ENCODE measurements at regions not wholly inside any gene's neighbourhood (a gene's known extent, or its start where the extent isn't known, plus 50 kb on each side); places are given as distances from the start of the nearest gene placed in this dataset.
"Not testable (repeated sequence)": the region's sequence is repeated elsewhere in the genome, so short reads cannot be mapped to it uniquely, and the experiment has no call there.

GRCh38 chr2:142827170-142827569 lies 50.3 kb upstream of the KYNU start:
- FAIRE-seq (no peak), DNase-seq (ENCODE audit: low spot score) (no peak)

GRCh38 chr2:142825861-142826260 lies 51.6 kb upstream of the KYNU start:
- FAIRE-seq (no peak), DNase-seq (ENCODE audit: low spot score) (no peak)

GRCh38 chr2:142824756-142825155 lies 52.7 kb upstream of the KYNU start:
- FAIRE-seq (no peak), DNase-seq (ENCODE audit: low spot score) (no peak)

DNA sequence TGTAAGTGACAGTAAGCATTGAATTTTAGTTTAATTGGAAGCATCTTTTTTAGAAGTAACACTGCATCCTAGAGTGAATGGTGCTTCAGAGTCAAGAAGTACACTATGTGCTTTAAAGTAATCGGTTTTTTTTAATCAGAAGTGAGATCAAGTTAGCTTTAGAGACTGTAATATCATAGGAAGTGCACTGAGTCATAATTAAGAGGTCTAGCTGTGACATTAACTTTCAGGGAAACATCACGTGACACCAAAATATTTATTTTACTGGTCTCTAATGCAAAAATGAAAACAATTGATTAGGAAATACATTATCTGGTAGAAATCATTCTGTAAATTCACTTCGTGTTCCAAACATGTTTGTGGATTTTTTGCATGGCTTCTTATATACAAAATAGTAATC lies 55.3 kb upstream of the KYNU start:
- no peak for DNase-seq (ENCODE audit: low spot score)
- no peak for FAIRE-seq

DNA sequence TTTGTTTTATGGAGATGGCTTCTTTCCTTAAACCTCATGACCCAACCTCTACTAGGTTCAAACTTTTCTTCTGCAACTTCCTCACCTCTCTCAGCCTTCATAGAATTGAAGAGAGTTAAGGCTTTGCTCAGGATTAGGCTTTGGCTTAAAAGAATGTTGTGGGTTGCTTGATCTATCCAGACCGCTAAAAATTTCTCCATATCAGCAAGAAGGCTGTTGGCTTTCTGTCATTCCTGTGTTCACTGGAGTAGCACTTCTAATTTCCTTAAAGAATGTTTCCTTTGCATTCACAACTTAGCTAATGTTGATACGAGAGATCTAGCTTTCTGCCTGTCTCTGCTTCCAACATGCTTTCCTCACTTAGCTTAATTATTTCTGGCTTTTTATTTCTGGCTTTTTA lies 58.1 kb upstream of the KYNU start:
- FAIRE-seq (peak; percentile 32), DNase-seq (ENCODE audit: low spot score) (peak; percentile 17)

- FAIRE-seq: no peak
Observed at GRCh38 chr2:142815375-142815774, 62.1 kb upstream of the KYNU start.

GRCh38 chr2:142813830-142814829 lies 63.3 kb upstream of the KYNU start:
- DNase-seq (ENCODE audit: low spot score): no peak
- FAIRE-seq: no peak

More at GRCh38 chr2:142815375-142815774, 62.1 kb upstream of the KYNU start:
- DNase-seq (ENCODE audit: low spot score): no peak

- not testable (repeated sequence) for FAIRE-seq
Observed at GRCh38 chr2:142811644-142812043, 65.8 kb upstream of the KYNU start.

DNA sequence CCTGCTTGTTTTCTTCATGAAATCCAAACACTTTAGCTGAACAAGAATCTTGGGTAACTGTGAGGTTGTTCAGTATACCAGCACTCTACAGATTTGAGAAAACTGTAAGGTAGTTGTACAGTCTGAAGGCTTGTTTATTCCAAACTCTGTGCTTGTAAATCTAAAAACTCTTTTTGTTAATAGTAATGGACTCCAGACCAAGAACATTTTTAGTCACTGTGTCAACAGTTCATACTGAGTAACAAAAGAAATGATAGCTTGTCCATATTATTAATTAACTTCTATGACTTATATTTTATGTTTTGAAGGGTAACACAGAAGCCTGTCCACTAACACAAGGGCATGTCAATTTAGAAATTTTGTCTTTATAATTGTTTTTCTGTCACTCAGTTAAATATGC lies 72.2 kb upstream of the KYNU start:
- FAIRE-seq: no peak

More at GRCh38 chr2:142811644-142812043, 65.8 kb upstream of the KYNU start:
- DNase-seq (ENCODE audit: low spot score): not testable (repeated sequence)

GRCh38 chr2:142803158-142803557 lies 74.3 kb upstream of the KYNU start:
- FAIRE-seq: no peak
- no peak for DNase-seq (ENCODE audit: low spot score)

More for the DNA sequence above, 72.2 kb upstream of the KYNU start:
- DNase-seq (ENCODE audit: low spot score): no peak

DNA sequence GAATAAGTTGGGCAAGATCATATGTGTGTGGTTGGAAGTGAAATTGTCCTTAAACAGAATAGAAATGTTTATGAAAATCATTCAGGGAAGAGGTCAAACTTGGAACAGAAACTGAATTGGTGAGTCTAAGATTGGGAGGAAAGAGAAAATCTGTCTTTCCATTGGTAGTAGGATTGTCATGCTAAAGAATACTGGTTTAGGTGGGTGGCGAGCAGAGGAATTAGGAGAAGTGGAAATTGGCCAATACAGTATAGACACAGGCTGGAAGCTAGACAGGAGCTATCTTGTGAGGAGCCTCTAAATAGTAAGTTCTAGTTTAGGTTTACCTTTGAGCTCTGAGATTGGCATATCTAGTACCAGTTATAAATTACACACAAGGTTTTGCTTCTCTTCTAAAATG lies 80.9 kb upstream of the KYNU start:
- FAIRE-seq: no peak
- DNase-seq (ENCODE audit: low spot score): no peak

DNA sequence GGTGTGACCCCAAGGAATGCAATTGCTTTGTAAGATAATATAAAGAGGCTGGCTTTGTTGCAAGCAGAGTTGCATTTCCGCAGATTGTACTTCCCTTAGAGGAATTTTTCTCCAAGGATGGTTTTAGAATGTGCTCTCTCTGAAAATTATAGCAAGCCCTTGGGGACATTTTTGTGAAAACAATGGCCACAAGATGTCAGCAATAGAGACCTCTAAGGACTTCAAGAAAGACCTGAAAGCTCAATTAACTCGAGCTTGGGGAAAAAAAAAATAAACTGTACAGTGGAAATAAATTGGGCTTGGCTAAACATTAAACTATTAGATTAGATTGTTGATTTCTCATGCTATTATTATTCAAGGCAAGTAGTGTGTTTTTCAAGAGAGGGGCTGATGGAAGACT lies 81.3 kb upstream of the KYNU start:
- no peak for FAIRE-seq
- no peak for DNase-seq (ENCODE audit: low spot score)

DNA sequence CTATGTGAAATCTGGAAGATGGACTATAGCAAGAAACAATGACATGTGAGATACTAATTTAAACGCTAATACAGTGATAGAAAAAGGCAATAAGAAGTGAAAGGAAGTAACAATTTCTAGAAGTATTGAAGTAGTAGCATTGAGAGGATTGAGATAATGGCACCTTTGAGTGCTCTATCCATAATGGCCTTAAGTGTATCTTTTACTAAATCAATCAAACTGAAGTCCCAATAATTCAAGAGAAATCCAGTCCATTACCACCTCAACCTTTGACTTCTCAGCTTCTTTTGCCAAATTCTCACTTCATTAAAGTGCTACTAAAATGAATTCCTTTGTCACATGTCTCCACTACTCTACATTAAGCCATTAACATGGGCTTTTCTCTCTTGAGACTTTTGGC lies 82.6 kb upstream of the KYNU start:
- DNase-seq (ENCODE audit: low spot score) (no peak), FAIRE-seq (no peak)

- not testable (repeated sequence) for FAIRE-seq; DNase-seq (ENCODE audit: low spot score)
Observed at GRCh38 chr2:142792328-142792727, 85.1 kb upstream of the KYNU start.

GRCh38 chr2:142791335-142791734 lies 86.1 kb upstream of the KYNU start:
- FAIRE-seq (no peak), DNase-seq (ENCODE audit: low spot score) (no peak)

DNA sequence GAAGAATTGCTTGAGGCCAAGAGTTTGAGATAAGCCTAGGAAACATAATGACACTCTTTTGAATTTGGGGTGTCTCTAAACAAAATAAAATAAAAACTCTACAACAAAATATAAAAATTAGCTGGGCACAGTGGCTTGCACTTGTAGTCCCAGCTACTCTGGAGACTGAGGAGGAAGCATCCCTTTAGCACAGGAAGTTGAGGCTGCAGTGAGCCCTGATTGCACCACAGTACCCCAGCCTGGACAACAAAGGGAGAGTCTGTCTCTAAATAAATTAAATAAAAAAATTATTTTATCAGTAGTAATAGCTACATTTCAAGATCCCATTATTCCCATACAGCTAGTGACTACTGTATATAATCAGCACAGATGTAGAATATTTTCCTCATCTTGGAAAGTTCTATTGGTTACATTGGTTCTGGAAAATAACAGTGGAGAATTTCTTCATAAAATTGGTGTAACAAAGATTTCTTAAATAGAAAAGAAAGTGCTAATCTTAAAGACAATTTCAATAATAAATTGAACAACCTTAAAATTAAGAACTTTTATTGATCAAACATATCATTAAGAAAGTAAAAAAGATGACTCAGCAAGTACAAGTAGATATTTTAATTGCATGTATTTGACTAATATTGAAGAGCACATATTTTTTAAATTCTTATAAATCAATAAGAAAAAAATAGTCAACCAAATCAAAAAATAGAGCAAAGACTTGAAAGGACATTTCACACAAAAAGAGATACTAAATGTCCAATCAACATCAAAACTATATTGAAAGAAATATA lies 90.4 kb upstream of the KYNU start:
- FAIRE-seq (peak; percentile 17), DNase-seq (ENCODE audit: low spot score) (no peak)

DNA sequence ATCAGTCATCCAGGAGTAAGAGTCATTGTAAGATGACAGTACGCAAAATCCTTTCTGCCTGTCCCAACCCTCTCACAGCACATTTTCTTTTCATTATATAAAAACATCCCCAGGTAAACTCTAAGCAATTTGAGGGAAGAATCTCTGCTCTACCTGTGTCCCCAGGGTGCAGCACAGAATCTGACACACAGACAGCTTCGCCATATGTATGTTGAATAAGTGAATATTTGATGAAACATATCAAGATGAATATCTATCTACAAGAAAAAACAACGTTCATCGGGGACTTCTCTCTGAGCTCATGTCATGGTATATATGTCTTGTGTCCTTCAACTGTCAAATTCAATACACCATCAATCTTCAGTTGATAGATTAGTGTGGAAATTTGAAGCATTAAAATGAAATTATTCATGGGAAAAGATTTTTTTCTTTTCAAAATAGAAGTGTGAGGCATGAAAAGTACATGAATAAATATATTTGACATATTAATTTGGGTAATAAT lies 94.5 kb upstream of the KYNU start:
- FAIRE-seq: no peak
- DNase-seq (ENCODE audit: low spot score): no peak

- FAIRE-seq: no peak
Observed at GRCh38 chr2:142781146-142781545, 96.3 kb upstream of the KYNU start.

DNA sequence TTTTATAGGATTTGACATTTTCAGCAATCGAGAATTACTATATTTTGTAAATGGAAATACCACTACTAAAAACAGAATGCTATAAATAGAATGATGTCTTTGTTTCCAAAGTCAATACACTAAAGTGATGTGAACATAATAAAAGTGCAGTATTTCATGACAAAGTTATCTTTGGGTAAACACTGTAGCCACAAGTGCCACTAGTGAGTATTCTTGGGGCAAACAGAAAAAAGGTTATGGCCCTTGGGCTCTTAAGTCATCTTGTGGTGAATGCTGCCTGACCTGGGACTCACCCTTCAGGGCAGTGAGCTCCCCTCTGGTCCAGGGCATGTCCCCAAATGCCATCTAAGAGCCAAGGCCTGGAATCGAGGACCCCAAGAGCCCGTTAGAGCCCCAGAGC lies 99.2 kb upstream of the KYNU start:
- DNase-seq (ENCODE audit: low spot score): no peak
- FAIRE-seq: no peak

More at GRCh38 chr2:142781146-142781545, 96.3 kb upstream of the KYNU start:
- no peak for DNase-seq (ENCODE audit: low spot score)

GRCh38 chr2:142777742-142778141 lies 99.7 kb upstream of the KYNU start:
- DNase-seq (ENCODE audit: low spot score): no peak
- no peak for FAIRE-seq

GRCh38 chr2:142769761-142770160 lies 107.7 kb upstream of the KYNU start:
- no peak for FAIRE-seq

GRCh38 chr2:142767847-142768246 lies 109.6 kb upstream of the KYNU start:
- FAIRE-seq: no peak
- DNase-seq (ENCODE audit: low spot score): no peak

More at GRCh38 chr2:142769761-142770160, 107.7 kb upstream of the KYNU start:
- no peak for DNase-seq (ENCODE audit: low spot score)
